Retinal pigment epithelial cell (primary cell): ENCODE measurements at regions not wholly inside any gene's neighbourhood (a gene's known extent, or its start where the extent isn't known, plus 50 kb on each side); places are given as distances from the start of the nearest gene placed in this dataset.

ENCODE experiments used
- DNase-seq: peaks from one replicate; pipeline ENCODE4 v3.0.0-alpha.2; 2010; ENCODE audit warnings: low read depth
- H3K4me3 ChIP-seq: 2 replicates; pipeline ENCODE4 v1.5.1; 2011; ENCODE audit warnings: mild to moderate bottlenecking, low read length, control low read depth, moderate library complexity
- CTCF ChIP-seq: conservative IDR thresholded peaks from 2 replicates; pipeline ENCODE4 v1.5.1; 2011; ENCODE audit warnings: low read depth, low read length, control low read depth, inconsistent platforms

GRCh38 chr2:64214281-64215115, 70.3 kb upstream of the PELI1 start:
- no peak for TF ChIP-seq CTCF
- DNase-seq = no peak
- no peak overlapping the region for H3K4me3 ChIP-seq

- TF ChIP-seq CTCF = no peak
- no peak overlapping the region for H3K4me3 ChIP-seq
- DNase-seq = no peak
Measured at GRCh38 chr2:64217198-64217869, 73.1 kb upstream of the PELI1 start.

- no peak for TF ChIP-seq CTCF
- no peak for DNase-seq
- no peak overlapping the region for H3K4me3 ChIP-seq
Measured at GRCh38 chr2:64218137-64218802, 74.0 kb upstream of the PELI1 start.

GRCh38 chr2:64219149-64219548, 74.9 kb upstream of the PELI1 start:
- no peak for DNase-seq
- no peak overlapping the region for H3K4me3 ChIP-seq
- no peak for TF ChIP-seq CTCF

- DNase-seq = no peak
- no peak overlapping the region for H3K4me3 ChIP-seq
- no peak for TF ChIP-seq CTCF
Measured at GRCh38 chr2:64220265-64220664, 76.0 kb upstream of the PELI1 start.

GRCh38 chr2:64220894-64221617, 76.8 kb upstream of the PELI1 start:
- TF ChIP-seq CTCF = no peak
- DNase-seq = no peak

More at GRCh38 chr2:64220894-64221617, 76.8 kb upstream of the PELI1 start:
- no peak overlapping the region for H3K4me3 ChIP-seq
